Middle frontal gyrus (tissue), 1 donor: ENCODE measurements at regions not wholly inside any gene's neighbourhood (a gene's known extent, or its start where the extent isn't known, plus 50 kb on each side); places are given as distances from the start of the nearest gene placed in this dataset.
"Not testable (repeated sequence)": the region's sequence is repeated elsewhere in the genome, so short reads cannot be mapped to it uniquely, and the experiment has no call there.

Source experiments
- DNase-seq: peaks from one replicate; pipeline ENCODE4 v3.0.0-alpha.2; 2015; ENCODE audit warnings: low spot score; ENCODE audit errors: extremely low spot score

DNA sequence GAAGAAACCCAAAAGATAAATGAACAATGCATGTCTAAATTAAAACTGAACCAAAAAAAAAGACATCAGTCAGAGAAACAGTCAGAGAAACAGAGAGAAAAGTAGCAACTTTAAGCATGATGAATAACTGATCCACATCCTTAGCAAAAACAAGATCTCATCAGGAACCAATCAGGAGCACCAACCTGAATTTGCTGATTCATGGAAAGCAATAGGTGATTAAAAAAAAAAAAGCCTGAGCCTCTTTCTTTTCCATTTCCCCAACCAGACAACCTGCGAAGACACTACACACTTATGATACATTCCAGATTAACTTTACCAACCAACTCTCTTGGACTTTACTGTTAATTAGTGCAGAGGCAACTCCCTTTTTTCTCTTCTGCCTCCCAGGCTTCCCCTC lies 112.7 kb upstream of the TAS2R1 start:
- DNase-seq, result no peak

DNA sequence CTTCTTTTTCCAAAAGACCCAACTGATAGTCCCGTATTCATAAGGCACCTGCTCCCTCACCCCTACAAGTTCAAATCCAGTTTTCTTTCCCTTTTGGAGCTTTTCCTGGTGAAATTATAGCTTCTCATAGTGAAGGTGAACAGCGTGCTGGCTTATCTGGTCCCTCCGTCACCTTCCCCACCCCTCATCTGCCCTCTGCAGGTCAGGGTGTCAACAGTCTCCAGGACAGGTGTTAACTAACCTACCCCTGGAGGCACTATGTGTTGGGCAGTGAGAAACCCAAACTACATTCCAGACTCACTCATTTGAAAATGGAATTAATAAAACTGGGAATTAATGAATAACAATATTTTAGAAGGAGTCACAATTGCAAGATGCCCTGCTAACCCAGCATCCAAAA lies 109.0 kb upstream of the TAS2R1 start:
- no peak for DNase-seq

DNA sequence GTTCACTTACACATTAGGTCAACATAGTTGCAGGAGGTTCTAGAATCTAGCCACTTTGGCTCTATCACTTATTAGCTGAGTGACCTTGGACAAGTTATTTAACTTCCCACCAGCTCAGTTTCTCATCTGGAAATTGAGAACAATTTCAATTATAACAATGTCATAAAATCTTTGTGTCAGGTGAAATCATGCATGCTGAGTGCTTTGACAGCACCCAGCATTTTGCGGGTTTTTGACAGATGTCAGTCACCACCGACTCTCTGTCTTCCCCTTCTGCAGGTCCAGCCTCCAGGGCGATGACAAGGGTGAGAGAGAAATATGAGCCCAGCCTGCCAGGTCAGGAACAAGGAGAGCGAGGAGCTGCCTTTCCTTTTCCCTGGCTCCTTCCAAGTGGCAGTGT lies 107.1 kb upstream of the TAS2R1 start:
- no peak for DNase-seq

DNA sequence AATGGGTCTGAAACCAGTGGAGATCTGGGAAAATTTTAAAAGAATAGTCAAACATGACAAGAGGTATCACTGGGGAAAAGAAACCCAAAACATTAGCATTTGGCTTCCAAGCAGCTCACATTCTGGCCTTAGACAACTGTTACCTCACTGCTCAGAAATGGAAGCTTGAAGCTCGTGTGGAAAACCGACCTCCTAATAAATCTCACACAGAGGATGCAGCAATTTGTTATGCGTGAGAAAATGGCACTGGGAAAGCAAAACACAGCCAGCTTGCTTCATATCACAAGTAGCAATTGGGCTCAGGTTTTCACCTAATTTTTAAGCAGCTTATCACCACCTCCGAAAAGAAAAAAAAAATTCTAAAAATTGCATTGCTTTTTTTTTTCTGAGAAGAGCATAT lies 103.3 kb upstream of the TAS2R1 start:
- no peak for DNase-seq

DNA sequence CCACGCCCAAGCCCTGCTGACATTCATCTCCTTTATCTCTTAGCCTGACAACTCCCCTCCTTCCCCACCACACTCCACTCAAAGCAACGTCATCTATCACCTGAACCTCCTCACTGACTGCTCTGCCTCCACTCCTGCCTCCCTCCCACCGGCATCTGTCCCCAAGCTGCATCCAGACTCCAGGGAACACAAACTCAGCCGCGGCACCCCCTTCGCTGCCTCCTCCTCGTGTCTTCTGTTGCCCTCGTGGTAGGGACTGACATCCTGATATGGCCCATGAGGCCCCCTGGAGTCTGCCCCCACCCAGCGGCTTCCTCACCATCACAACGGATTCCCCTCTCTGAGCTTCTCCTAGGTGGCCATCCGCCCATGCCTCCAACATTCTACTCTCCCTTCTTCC lies 101.0 kb upstream of the TAS2R1 start:
- DNase-seq, result no peak

DNA sequence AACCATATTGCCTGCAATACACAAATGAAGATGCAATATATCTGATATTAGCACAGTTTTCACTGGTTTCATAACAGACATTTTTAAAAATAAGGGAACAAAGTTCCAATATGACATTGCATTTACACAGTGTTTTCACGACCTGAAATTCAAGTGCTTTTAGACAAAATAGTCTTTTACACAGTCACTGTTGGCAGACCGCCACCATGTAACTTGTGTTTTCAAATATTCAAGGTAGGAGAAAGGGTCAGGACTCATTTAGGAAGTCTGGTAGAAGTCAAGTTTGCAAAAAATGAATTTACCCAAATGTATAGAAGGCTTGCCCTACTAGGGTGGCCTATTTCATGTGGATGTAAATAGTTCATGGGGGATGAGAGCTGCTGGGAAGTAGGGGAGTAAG lies 98.1 kb upstream of the TAS2R1 start:
- DNase-seq, result no peak

DNA sequence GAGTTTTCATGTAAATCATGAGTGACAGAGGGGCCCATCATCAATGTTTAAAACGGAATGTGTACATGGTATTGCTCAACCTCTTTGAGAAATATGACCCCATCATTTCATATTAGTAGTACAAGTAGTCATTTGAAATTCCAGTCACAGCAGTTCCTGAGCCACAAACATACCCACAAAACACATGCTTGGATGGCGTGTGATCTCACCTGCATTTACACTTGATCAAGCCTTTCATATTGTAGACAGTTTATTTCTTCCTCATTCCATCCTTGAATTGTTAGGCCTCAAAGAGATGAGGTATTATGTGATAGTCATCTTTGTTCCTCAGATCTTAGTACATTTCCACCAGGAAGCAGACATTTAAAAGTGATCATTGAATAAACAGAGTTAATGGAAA lies 96.8 kb upstream of the TAS2R1 start:
- DNase-seq, result no peak

DNA sequence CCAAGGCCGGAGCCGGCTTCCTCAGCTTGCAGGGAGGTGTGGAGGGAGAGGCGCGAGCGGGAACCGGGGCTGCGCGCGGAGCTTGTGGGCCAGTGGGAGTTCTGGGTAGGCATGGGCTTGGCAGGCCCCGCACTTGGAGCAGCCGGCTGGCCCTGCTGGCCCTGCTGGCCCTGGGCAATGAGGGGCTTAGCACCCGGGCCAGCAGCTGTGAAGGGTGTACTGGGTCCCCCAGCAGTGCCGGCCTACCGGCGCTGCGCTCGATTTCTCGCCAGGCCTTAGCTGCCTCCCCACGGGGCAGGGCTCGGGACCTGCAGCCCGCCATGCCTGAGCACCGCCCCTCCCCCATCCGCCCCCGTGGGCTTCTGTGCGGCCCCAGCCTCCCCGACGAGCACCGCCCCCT lies 95.1 kb upstream of the TAS2R1 start:
- DNase-seq, result not testable (repeated sequence)

DNA sequence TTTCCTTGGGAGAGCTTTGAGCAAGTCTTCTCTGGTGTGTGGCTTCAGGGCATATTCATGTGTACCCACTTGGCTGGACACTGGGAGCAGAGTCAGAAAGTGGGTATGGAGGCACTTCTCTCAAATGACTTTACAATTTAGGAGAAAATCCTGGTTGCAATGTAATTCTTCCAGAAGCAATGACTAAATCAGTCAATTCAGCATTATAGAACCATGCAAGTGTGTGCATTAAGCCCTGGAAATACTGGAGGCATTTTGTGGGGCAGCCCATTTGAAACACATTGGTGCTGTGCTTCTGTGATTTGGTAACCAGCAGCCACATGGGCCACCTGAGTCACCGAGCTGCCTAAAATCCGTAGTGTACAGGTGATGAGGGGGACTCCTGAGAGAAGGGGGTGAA lies 94.6 kb upstream of the TAS2R1 start:
- DNase-seq, result no peak

DNA sequence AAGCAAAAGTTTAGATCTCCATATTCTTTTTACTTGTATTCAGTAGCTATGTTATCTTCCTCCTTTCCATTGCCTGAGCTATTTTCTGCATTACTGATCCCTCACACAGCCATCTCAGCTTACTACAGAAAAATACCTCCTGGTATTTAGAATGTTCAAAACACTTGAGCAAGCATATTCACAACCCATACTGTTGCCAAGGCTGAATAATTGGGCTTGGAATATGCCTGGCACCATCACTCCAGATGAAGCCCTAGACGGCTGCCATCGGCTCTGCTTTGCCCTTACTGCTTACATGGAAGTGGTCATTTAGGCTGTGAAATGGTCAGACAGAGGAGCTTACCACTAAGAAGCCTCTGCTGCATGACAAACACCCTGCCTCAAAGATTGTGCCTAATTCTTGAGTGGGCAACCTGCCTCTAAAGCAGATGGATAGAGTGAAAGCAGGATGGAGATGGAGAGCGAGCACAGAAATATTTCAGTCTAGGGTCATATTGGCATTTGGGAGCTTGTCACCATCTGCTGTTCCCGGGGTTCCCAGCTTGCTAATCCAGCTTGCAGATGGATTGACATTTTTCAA lies 92.5 kb upstream of the TAS2R1 start:
- DNase-seq, result no peak

DNA sequence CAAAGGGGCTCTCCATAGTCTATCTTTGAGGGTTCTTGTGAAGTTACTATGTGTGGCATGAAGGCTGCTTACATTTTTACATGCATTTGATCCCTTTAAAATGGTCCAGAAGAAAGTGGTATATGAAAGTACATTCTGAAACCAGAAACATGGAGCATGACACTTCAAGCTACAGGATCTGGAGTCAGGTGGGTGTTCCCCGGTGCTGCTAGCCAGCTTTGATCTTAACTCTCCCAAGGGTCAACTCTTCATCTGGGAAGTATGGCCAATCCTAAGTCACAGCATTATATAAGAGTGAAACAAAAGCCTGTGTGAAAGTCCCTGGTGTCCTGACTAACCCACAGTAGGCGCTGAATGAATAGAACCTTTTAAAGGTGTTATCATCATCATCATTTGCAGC lies 91.0 kb upstream of the TAS2R1 start:
- no peak for DNase-seq

DNA sequence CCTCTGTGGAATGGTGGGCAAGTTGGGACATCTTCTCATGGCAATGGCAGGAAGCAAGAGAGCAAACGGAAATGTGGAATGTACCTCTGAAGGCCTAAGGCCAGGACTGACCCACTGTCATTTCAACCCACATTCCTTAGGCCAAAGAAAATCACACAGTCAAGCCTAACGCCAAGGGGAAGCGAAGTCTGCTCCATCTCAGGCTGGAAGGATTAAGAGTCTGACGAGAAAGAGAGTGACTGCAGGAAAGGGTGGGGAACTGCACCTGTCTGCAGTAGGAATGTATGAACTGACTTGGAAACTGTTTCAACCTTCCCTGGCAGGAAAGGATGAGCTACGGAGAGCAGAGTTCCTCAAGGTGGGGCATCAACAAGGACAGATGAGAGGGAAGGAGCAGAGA lies 90.2 kb upstream of the TAS2R1 start:
- no peak for DNase-seq

DNA sequence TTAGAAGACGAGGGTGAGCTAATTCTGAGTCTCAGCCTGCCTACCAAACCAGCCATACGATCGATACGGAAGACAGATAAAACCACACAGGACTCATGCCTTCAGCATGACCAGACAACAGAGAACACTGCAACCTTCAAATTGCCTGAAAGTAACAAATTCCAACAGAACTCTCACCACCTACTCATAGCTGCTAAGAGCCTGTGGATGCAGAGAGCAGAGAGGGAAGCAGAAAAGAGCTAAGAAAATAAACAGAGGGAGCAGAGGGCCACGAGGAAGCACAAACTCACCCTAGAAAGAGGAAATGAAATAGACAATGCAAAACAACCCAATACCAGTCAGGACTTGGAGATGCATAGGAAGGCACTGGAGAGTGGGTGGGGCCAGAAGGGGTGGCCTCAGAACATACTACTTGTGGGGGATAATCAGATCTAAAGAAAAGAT lies 86.7 kb upstream of the TAS2R1 start:
- no peak for DNase-seq

DNA sequence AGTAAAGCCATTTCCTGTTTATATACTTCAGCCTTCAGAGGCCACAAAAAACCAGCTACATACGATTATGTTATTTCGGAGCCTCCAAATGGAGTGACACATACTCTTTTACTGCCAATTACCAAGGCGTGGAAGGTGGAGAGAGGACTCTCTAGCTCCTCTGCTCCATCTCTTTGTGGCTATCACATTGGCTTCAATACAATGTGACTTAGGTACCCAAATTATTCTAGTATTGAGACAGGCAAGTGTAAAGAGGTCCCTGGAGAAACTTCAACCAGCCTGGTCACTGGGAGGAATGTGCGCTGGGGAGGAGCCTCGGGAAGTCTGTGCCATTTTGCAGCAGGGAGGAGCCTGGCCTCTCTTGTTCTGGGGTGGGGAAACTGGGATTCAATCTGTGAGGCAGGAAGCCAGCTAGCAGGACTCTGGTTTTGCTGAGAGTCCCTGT lies 85.8 kb upstream of the TAS2R1 start:
- no peak for DNase-seq

DNA sequence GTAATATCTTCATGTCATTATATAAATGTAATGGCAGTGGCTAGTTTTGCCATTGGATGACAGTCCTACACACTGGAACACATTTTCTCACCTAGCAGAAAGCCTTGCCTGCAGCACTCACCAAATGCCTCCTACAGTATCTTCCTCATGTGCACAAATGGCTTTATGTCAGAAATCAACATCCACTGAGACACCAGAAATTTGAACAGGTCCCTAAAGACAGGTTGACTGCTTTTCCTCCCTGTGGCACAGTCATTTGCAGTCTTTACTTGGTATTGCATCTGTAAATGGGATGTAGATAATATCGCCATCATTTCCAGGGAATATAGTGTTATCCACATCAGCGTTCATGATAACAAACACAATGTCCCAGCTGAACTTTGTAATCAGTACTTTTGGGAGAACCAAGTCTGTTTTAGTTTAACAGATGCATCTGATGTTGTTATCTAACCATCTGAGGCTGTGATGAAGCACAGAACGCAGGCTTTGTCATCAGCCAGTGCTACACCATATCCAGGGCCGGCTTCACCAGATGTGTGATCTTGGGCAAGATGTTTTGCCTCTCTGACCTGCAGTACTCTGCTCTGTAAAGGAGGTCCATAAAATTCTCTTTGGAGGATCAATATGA lies 83.9 kb upstream of the TAS2R1 start:
- DNase-seq, result no peak

DNA sequence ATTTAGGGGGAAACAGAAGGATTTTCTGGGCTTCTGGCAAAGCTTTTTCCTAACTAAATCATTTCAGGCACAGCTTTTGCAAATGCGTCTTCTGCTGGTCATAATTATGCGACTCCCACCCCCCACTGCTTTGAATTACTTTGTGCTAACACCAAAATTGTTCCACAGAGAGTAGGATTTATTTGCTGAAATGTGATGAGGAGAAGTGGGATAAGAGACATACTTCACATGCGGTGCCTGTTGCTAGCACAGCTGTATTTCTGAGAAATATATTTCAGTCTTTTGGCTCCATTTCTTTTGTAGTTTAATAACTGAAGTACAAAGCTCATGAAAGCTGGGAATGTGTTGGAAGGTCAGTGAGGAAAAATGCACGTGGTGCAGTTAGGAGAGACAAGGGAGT lies 83.2 kb upstream of the TAS2R1 start:
- no peak for DNase-seq

DNA sequence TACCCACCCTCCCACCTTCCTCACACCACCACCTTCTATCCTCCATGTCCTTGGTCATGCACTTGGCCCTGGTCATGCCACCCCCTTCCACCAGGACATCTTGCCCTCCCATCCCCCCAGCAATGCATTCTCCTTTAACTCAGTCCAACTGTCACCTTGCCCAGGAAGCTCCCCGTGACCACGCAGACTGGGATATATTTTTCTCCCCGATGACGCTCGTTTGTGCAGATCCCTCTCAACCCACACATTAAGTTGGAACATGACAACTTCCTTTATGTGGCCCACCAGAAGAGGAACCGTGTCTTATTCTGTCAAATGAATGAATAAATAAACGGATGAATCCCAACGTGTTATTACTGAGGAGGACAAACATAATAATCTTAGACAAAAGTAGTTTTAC lies 82.8 kb upstream of the TAS2R1 start:
- no peak for DNase-seq

DNA sequence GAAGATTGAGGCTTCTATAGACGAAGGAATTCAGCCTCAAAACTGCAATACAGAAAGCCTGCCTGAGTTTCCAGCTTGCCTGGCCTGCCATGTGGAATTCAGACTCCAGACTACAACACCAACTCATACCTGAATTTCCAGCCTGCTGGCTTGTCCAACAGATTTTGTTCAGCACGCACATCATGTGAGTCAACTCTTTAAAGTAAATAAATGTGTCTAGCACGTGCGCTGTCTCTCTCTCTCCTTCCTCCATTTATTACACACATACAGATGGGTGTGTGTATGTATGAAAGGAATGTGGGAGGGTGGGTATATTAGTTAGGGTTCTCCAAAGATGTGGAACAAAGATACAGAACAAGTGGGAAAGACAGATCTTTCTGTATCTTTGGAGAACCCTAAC lies 82.4 kb upstream of the TAS2R1 start:
- no peak for DNase-seq

DNA sequence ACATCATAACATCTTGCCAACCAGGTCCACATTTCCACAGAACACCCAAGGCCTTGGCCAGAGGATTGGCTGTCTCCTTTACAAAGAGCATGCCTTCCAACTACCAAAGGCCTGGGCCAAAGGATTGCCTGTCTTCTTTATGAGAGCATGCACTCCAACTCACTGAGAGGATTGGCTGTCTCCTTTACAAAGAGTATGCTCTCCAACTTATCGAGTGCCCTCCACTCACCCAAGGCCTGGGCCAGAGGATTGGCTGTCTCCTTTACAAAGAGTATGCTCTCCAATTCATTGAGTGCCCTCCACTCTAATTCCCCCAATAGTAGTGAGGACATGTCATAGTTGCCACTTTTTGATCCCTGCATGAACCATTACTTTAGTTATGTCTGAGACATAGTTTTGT lies 79.9 kb upstream of the TAS2R1 start:
- DNase-seq, result no peak

DNA sequence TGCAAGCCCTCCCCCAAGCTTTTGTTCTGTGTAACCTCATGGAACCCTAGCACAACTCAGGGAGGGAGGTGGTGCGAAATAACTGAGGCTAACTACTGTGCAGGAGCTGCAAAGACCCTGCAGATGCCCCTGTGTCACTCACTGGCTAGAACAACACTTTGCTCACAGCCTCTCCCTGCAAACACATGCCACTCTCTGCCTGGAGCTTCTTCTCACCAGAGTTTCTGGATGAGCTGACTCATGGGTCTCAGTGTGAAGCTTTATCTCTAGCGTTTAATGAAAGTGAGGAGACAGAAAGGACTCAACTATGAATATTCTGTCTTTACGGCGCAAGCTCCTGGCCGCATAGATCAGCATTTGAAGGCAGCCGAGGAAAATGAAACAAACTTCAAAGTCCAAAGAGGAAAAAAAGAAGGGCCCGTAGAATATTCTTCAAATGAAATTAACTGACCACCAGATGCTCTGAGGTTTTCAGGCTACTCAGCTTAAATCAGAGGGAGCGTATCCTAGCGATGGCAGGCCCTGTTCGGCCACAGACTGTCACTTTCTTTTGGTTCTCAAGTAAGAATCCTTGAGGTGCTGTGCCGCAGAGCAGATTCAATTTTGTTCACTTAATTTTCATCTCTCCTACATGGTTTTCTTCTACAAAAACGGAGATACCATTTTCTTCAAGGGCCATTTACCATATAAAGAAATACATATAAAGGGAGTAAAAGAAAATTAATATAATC lies 77.7 kb upstream of the TAS2R1 start:
- DNase-seq, result no peak

DNA sequence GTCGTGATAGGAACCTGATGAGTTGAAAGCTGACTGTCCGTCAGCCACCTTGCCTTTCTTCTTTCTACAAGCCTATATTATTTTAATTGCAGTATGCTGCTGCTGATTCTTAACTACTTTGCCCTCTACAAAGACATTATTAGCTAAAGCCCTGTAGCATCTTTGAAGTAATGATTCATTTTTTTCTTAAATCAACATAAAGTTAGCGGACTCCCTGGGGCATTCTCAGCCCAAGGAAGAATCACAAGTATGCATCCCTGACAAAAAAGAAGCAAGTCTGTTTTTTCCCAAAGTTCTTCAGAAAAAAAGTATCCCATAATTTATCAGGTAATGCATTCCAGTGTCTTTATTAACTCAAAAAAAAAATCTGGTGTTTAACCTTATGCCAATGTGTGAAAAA lies 69.5 kb upstream of the TAS2R1 start:
- DNase-seq, result no peak

DNA sequence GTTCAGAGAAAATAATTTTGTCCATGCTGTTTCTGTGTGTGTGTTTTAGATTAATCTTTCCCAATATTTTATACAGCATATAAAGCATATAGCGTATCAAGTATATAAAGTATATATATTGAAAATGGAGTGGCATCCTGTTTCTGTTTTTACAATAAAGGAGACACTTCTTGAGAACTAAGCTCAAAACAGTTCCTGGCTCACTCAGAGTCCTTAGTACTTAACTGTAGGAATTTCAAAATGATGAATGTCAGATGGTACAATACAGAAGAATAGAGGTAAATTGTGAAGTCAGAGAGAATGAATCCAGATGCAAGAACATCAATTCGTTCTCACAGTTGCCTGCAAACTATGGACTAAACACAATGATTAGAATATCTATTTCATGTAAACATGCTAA lies 68.7 kb upstream of the TAS2R1 start:
- DNase-seq, result no peak
